CD4-positive, alpha-beta T cell (primary cell): ENCODE measurements at regions not wholly inside any gene's neighbourhood (a gene's known extent, or its start where the extent isn't known, plus 50 kb on each side); places are given as distances from the start of the nearest gene placed in this dataset.

Experiments
- ATAC-seq: fragments of 200-7000 bp; cut with Tn5 transposase; one replicate; pipeline ENCODE4 v1.10.0; 2022; ENCODE audit warnings: mild to moderate bottlenecking; ENCODE audit not compliant: poor library complexity
- CTCF ChIA-PET: fragments of 350-600 bp; sonication (Branson Sonifier 250); formaldehyde crosslinking; loops from one replicate; lab custom pipeline; 2021; ENCODE audit warnings: antibody characterized with exemption, inconsistent platforms; lab: Charles Lee
- POLR2A ChIA-PET: fragments of 350-600 bp; sonication (Branson Sonifier 250); formaldehyde crosslinking; loops from one replicate; lab custom pipeline; 2021; ENCODE audit warnings: antibody characterized with exemption, inconsistent platforms; lab: Charles Lee
- DNase-seq, 14 experiments: peaks; one replicate each; pipeline ENCODE4 v3.0.0-alpha.2; 2013 to 2020; ENCODE audit warnings: mixed read lengths in 2 of 14
- H3K27ac ChIP-seq, 2 donors: one replicate each; pipeline versions ENCODE4 v1.5.1 to v1.7.0; 2013; ENCODE audit warnings: low read length in 2 of 2, low read depth in 1 of 2, mild to moderate bottlenecking in 1 of 2
- H3K27me3 ChIP-seq, 2 experiments: 1 replicate in 1 of 2; 2 replicates in 1 of 2; pipeline versions ENCODE4 v1.6.1 to v1.7.0; 2013; ENCODE audit warnings: low read length in 2 of 2, control low read depth in 1 of 2, mild to moderate bottlenecking in 1 of 2, moderate library complexity in 1 of 2; ENCODE audit not compliant: insufficient read depth in 2 of 2, control insufficient read depth in 1 of 2
- H3K36me3 ChIP-seq: one replicate; pipeline ENCODE4 v1.6.1; 2013; ENCODE audit warnings: low read length, control low read depth; ENCODE audit not compliant: insufficient read depth
- H3K4me1 ChIP-seq: one replicate; pipeline ENCODE4 v1.6.1; 2013; ENCODE audit warnings: low read length, control low read depth; ENCODE audit not compliant: insufficient read depth
- H3K4me3 ChIP-seq: one replicate; pipeline ENCODE4 v1.5.1; 2013; ENCODE audit warnings: mild to moderate bottlenecking, low read length, moderate library complexity
- H3K9me3 ChIP-seq, 2 experiments: 1 replicate in 1 of 2; 2 replicates in 1 of 2; pipeline versions ENCODE4 v1.6.1 to v1.7.0; 2013; ENCODE audit warnings: low read length in 2 of 2, mild to moderate bottlenecking in 2 of 2, control low read depth in 1 of 2, moderate library complexity in 1 of 2; ENCODE audit not compliant: control insufficient read depth in 1 of 2, insufficient read depth in 1 of 2
- H3K27ac Mint-ChIP-seq: one replicate; pipeline ENCODE4 v1.8.0; 2020; ENCODE audit warnings: mixed read lengths
- H3K27me3 Mint-ChIP-seq: one replicate; pipeline ENCODE4 v1.8.0; 2021; ENCODE audit warnings: mixed read lengths
- H3K36me3 Mint-ChIP-seq: one replicate; pipeline ENCODE4 v1.8.0; 2021; ENCODE audit warnings: low read depth, mixed read lengths
- H3K4me1 Mint-ChIP-seq: one replicate; pipeline ENCODE4 v1.8.0; 2021; ENCODE audit warnings: low read depth, mixed read lengths
- H3K4me3 Mint-ChIP-seq: one replicate; pipeline ENCODE4 v1.8.0; 2020; ENCODE audit warnings: mild to moderate bottlenecking, mixed read lengths
- H3K9me3 Mint-ChIP-seq: one replicate; pipeline ENCODE4 v1.8.0; 2020; ENCODE audit warnings: mixed read lengths
- intact Hi-C, 2 experiments: fragments of 100-400 bp; cut with DNase I in 1 of 2; cut with micrococcal nuclease in 1 of 2; formaldehyde crosslinking; loops; one replicate each; pipeline versions ENCODE4 v1.15.1 to v1.9.0; 2023 to 2025; cut with DNase I, micrococcal nuclease
- TF ChIP-seq, protein P1 (sequence below): fragments of 200-600 bp; IDR thresholded peaks from one replicate; pipeline ENCODE4 v1.8.0; 2022; ENCODE audit warnings: antibody characterized with exemption, mild to moderate bottlenecking

- intact Hi-C loops, result no loop called here
- H3K4me3 ChIP-seq, result no peak overlapping the region
- Mint-ChIP-seq H3K4me1 (no peaks in the 10 kb centered on the region), H3K9me3 (no peaks in the 10 kb centered on the region), H3K4me3 (no peak overlapping the region), H3K27me3 (no peaks in the 10 kb centered on the region), H3K36me3 (no peaks in the 10 kb centered on the region), H3K27ac (no peak overlapping the region)
- no peak for DNase-seq
- CTCF ChIA-PET, result no interaction called here
- no peak overlapping the region for H3K27ac ChIP-seq
- no peaks in the 10 kb centered on the region for H3K9me3 ChIP-seq
- no peaks in the 10 kb centered on the region for H3K27me3 ChIP-seq
- no peaks in the 10 kb centered on the region for H3K4me1 ChIP-seq
- POLR2A ChIA-PET, result no interaction called here
- no peaks in the 10 kb centered on the region for H3K36me3 ChIP-seq
- ATAC-seq, result no peak
- TF ChIP-seq, protein P1, sequence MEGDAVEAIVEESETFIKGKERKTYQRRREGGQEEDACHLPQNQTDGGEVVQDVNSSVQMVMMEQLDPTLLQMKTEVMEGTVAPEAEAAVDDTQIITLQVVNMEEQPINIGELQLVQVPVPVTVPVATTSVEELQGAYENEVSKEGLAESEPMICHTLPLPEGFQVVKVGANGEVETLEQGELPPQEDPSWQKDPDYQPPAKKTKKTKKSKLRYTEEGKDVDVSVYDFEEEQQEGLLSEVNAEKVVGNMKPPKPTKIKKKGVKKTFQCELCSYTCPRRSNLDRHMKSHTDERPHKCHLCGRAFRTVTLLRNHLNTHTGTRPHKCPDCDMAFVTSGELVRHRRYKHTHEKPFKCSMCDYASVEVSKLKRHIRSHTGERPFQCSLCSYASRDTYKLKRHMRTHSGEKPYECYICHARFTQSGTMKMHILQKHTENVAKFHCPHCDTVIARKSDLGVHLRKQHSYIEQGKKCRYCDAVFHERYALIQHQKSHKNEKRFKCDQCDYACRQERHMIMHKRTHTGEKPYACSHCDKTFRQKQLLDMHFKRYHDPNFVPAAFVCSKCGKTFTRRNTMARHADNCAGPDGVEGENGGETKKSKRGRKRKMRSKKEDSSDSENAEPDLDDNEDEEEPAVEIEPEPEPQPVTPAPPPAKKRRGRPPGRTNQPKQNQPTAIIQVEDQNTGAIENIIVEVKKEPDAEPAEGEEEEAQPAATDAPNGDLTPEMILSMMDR, result no peak
Measured at GRCh38 chr3:5299161-5299560, 111.7 kb downstream of the EDEM1 start.

- Mint-ChIP-seq H3K27ac (no peak overlapping the region), H3K4me3 (no peak overlapping the region), H3K27me3 (no peaks in the 10 kb centered on the region), H3K36me3 (no peaks in the 10 kb centered on the region), H3K9me3 (no peaks in the 10 kb centered on the region), H3K4me1 (no peaks in the 10 kb centered on the region)
- POLR2A ChIA-PET, result no interaction called here
- no peak for DNase-seq
- H3K4me1 ChIP-seq, result no peaks in the 10 kb centered on the region
- CTCF ChIA-PET, result no interaction called here
- H3K27ac ChIP-seq, result no peak overlapping the region
- no peaks in the 10 kb centered on the region for H3K36me3 ChIP-seq
- intact Hi-C loops, result loop anchor here in 1 of 2 experiments (5.0 kb wide), 1 partner anchor 163 kb away; no protein-coding TSS in a partner anchor
- no peaks in the 10 kb centered on the region for H3K27me3 ChIP-seq
- ATAC-seq, result no peak
- H3K4me3 ChIP-seq, result no peak overlapping the region
- TF ChIP-seq, protein P1, result no peak
- H3K9me3 ChIP-seq, result no peaks in the 10 kb centered on the region
Measured at GRCh38 chr3:5300638-5301037, 113.1 kb downstream of the EDEM1 start.

GRCh38 chr3:5301651-5302297 is 114.3 kb downstream of the EDEM1 start:
- Histone ChIP-seq H3K36me3 (no peaks in the 10 kb centered on the region), H3K4me1 (no peaks in the 10 kb centered on the region), H3K27ac (no peak overlapping the region), H3K4me3 (no peak overlapping the region), H3K27me3 (no peaks in the 10 kb centered on the region), H3K9me3 (no peaks in the 10 kb centered on the region)
- no peak overlapping the region for H3K4me3 Mint-ChIP-seq
- TF ChIP-seq, protein P1, result no peak
- H3K27ac Mint-ChIP-seq, result no peak overlapping the region
- DNase-seq, result no peak
- no peaks in the 10 kb centered on the region for H3K9me3 Mint-ChIP-seq
- CTCF ChIA-PET, result interaction anchor here (0.6 kb wide), 1 partner anchor 131 kb away, joined by 3 read pairs; no protein-coding TSS in a partner anchor
- H3K4me1 Mint-ChIP-seq, result no peaks in the 10 kb centered on the region
- intact Hi-C loops, result loop anchor here in 1 of 2 experiments (5.0 kb wide), 1 partner anchor 164 kb away; no protein-coding TSS in a partner anchor
- no peaks in the 10 kb centered on the region for H3K27me3 Mint-ChIP-seq
- POLR2A ChIA-PET, result no interaction called here
- ATAC-seq, result no peak
- no peaks in the 10 kb centered on the region for H3K36me3 Mint-ChIP-seq
